HG03571 (cell line): ENCODE measurements at regions not wholly inside any gene's neighbourhood (a gene's known extent, or its start where the extent isn't known, plus 50 kb on each side); places are given as distances from the start of the nearest gene placed in this dataset.

ENCODE experiments used
- ATAC-seq: cut with Tn5 transposase; IDR thresholded peaks from one replicate; pipeline ENCODE4 v1.9.1; 2021; ENCODE audit not compliant: unreplicated experiment

DNA sequence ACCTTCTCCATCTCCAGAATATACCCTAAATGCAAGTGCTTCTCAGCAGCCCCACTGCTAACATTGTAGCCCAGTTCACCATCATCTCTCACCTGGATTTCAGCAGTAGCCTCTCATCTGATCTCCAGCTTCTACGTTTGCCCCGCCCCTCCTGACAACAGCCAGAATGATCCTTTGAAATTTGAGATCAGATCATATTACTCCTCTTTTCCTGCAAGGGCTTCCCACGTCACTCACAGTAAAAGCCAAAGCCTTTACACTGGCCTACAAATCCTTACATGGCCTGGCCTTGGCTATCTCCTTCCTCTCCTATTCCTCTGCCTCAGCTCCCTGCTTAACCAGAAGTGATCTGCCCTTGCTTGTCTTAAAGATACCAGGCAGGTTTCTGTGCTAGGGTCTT, 94.3 kb upstream of the NBEA start:
- no peak for ATAC-seq

DNA sequence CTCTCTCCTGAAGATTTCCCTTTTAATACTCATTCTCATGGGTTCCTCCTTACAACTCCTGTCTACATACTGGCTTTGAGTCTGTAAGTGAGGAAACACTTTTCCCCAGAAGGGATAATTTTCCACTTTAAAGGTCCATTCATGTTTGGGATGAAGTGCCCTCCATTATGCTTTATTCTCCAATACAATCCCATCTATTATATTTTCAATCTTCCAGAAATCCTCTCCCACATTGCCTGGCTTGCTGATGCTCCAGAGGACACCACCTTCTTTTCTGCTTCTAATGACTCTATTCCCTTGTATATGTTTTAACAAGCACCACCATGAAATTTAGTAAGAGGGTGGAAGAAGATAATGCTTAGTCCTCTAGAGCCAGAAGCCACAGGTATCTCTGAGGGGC, 92.7 kb upstream of the NBEA start:
- no peak for ATAC-seq

DNA sequence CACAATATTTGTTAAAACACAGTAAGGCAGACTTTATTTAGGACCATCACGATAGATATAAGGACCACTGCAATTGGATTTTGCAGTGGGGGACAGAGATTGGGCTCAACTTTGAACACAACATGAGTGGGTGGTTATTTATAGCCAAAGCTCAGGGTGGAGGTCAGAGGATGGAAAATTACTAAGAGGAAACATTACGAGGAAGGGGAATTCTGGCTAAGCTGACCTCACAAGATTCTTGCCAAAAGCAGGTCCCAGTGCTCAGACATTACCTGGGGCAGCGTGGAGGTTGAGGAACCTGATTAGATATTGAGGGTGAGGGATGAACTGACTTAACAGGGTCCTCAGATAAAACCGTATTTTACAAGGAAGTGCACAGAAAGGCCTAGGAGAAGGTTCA, 88.9 kb upstream of the NBEA start:
- no peak for ATAC-seq

DNA sequence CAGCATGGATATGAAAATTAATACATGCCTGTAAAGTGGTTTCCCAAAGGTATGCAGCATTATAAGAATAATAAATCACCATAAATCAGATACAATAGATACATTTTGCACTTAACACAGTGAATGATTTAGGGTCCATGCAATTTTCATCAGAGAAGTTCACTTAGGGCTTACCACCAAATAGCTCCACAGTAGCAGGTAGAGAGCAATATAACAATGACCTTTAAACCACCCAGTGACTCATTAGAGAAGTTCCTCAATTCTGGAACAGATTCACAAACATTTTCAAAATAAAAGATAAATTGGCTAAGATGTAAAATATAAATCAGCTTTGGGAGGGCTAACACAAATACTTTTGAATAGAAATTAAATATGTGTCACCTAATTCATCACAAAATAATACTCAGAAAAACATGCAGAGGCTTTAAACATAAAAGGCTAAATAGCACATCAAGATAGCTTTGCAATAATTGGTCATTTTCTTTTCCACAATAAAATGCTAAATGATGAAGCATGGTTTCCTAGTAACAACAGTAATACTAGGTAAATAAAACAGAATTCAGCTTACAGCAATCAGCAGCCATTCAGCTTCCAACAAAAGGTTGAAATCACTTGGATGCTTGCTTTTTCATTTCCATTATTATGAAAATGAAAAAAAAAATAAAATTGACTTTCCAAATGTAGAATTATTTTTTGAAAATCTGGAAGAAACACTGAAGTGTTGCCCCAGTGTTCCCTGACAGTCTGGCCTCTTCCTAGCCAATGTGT, 84.3 kb upstream of the NBEA start:
- ATAC-seq: no peak

DNA sequence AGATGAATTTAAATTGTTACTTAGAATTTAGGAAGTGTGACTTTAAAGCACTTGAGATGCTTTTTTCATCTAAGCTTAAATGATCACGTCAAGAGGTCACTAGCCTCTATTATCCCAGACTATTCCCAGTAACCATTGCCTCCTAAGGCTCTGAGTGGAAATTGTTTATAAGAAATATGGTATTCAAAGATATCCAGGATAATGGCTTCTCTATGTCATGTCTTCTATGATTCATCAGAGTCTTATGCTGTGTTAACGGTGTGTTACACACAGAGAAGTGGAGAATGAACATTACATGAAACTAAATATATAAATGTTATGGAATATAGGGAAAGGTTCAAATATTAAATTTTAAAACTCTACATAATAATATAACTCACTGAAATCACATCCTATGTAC, 79.8 kb upstream of the NBEA start:
- no peak for ATAC-seq

DNA sequence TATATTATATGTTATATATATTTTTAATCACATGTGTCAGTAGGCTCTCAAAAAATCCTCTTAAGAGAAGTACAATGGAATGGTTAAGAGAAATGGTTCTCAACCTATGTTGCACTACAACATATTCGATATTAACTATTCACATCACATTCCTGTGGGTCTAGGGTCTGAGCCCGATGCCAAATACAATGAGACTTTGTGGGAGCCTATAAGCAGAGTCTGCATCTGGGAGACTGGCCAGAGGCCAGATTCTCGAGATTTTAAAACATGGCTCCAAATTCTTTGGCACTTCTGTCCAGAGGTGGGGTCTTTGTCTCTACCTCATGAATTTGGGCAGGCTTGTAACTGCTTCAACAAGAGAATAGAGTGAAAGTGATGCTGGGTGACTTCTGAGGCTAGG, 79.4 kb upstream of the NBEA start:
- ATAC-seq: no peak

DNA sequence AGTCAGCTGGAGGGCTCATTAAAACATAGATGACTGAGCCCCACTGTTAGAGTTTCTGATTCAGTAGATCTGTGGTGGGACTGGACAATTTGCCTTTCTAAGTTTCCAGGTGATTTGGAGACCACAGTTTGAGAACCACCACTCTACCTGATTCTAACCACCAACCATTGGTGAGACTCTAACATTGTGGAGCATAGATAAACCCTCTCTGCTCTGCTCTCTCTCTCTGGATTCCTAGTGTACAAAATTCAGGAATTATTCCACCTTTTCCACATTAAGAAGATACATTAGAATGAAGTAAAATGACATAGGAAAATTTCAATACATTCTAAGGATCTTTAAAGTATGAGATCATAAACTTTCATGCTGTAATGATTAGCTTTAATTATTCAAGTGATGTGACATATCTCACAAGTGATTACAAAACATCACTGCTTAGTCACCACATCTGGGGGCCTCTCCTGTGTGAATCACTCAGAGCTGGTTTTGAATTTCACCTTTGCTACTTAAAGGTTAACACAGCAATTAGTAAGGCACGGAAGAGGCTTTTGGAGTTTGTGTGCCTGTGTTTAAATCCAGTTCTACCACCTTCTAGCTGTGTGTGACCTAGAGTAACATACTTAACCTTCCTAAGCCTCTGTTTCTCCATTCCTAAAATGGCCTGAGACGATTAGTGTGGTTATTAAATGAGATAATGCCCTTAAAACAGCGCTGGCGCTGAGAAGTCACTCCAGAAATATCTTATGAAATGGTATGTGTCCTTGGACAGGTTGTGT, 78.5 kb upstream of the NBEA start:
- ATAC-seq: no peak

DNA sequence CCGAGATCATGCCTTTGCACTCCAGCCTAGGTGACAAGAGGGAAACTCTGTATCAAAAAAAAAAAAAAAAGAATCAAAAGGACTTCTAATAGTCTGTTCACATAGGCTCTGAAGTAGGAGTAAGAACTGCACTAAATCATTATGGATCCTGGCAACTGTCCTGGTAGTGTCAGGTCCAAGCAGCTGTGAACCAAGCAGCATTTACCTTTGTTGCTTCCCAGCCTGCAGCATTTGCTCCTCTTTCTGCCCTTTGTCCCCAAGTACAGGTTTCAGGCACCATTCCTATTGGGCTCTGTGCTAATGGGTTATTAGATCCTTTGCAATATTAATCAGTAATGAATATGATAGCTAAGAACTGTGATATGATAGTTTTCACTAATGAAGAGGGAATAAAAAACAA, 77.4 kb upstream of the NBEA start:
- ATAC-seq: no peak

DNA sequence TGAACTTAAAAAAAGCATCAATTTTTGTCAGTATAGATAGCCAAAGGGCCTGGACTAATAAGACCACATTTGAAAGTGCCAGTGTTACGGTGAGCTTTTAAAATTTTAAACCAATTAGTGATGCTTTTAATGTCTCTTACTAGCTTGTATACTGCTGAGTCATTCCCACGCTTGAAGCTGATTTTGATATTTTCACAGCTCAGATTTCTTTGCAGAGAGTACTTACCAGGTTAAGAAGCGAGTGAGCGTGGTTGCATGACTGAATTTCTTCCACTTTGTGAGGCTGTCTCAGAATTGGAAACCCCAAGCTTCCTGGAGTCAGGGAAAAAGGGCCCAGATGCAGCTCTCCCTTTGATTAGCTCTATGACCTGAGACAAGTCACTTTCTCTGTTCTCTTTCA, 74.5 kb upstream of the NBEA start:
- ATAC-seq: no peak

DNA sequence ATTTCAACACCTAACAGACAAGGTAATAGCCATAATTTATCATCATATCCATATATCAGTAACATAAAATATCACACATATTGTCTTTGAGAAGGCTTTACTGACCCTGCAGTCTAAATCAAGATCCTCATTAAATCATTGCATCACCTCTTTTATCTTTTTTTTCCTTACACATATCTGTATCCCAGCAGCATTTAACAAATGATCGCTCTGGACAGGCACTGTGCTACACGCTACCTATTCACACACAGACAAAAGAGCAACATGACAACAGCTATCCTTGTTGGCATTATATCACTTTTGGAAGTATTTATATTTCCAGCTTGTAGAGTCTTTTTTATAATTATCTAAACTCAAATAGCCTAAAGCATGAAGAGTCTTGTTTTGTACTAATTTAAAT, 73.3 kb upstream of the NBEA start:
- ATAC-seq: no peak

DNA sequence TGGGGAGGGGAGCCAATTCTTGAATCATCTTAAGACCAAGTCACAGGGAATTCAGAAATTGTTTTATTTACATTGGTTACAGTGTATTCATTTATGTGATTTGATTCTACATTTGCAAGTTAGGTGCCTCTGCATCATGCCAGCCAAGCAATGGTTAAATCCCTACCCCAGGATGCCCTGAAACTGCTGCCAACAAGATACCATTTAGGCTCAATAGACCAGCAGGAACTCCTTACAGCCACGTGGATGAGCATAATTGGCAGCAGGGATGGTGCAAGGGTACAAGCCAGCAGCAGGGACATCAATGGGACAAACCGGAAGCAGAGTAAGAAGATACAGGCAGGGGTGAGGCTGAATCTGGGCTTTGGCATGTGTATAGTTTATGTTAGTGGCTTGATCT, 72.4 kb upstream of the NBEA start:
- ATAC-seq: no peak

DNA sequence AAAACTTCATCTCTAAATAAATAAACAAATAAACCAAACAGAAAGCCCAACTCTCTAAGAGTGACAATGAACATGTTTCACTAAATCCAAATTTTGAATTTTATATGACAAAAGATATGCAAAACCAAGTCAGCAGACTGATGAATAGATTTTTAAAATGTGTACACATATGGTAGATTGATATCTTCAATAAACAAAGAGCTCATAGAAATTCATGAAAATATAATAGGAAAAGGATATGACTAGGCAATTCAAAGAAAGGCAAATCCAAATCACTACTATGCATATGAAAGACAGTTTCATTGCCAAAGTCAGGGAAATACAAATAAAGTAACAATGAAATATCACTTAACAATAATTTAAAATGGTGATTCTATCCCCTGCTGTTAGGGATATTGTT, 63.7 kb upstream of the NBEA start:
- no peak for ATAC-seq

DNA sequence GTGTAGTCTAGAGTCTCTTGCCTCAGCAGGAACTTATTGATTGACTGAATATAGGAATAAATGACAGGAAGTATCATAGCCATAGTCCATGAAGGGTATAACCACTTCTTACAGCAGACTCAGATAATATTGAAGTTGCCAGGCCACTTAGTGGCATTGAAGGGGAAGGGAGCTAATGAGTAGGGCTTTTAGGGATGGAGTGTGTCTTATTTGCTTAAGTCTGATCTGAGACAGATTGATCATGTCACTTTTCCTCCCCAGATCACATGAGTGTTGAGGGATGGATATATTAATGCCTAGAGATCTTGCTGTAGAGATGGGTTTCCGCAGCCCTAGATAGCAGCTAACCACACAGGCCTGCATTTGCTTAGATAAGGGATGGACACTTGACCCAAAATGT, 62.2 kb upstream of the NBEA start:
- ATAC-seq: no peak

DNA sequence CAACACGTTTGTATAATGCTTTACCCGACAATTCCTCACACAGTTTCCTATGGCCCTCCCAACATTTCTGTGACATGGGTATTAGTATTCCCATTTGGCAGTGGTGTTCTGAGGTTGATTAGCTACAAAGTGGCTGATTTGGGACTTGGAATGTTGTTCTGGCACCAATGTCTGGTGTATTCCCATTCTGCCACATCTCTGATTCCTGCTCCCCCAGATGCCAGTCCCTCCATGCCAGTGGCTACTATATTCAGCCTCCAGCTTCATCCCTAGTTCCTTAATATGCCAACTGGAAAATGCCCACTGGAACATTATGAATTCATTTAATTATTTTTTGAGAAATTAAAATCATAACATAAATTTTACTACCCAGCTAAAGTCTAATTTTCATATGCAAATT, 60.6 kb upstream of the NBEA start:
- ATAC-seq: no peak

DNA sequence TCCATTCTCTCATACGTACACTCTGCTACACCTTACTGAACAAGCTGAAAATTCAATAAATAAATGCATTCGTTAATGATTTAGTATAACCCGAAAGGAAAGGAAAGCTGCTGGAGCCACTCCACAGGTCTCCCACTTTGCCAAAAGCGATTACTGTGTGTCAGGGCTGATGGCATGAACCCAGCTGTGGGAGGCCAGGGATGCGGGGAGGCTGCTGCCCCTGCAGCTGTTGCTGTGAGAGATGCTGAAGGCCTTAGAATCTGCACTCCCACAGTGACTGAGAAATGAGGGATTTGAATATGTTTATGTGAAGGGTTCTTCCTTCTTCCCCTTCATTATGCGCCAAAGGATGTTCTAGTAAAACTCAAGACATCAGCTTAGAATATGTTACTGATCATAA, 58.7 kb upstream of the NBEA start:
- no peak for ATAC-seq

DNA sequence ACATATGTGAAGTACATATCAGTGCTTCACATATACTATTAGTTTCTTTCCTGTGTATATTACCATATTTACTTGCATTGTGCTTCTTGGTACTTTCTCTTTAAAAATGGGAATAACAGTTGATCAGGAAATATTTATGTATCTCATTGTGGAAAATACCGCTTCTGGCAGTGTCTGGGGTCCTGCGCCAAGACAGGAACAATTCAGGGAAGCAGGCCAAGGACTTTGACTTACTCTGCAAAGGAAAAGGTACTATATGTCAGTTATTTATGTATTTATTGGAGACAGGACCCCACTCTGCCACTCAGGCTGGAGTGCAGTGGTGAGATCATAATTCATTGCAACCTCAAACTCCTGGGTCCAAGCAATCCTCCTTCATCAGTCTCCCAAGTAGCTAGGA, 57.7 kb upstream of the NBEA start:
- no peak for ATAC-seq

DNA sequence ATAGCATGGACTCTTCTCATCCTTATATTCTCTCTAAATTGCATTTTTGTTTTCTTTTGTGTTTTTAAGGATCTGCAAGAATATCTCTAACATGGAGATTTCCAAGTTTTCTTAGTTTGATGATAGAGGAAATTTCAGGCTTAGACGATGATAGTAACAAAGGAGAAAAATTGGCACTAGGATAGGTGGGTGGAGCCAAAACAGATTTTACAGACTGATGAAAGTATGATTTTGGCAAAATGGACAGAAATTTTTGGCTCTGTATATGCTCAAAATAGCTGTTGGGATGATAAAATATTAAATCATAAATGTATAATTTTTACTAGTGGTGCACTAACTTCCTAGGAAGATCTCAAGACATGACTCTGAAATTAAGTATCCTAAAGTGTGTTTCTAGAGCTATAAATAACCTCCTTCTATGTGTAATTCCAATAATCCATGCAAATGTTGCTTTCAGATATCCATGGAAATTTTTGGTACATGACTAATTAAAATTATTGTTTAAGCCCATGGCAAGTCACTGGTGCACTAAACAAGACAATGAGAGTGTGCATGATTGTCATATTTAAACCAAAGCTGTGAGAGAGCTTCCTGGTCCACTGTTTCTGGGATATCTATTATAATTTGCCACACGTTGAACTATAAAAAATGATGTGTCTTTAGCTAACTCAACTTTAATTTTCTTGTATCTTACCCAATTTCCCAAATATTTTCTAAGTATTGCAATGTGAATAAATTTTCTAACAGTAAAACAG, 55.8 kb upstream of the NBEA start:
- no peak for ATAC-seq

DNA sequence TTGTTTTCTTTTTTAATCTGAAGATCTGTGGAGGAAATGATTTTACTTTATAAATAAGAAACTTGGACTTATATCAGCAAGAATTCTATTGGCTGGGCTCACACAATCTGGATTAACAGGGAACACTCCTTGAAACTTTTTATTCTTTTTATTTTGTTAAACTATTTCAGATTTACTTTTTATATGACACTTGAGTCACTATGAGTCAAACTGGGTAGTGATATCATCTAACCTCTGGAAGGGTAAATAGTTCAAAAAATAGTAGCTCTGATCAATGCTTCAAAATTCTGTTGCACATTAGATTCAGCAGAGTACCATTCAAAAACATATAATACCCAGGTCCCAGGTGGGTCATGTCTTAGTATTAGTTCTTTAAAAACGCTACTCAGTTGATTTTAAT, 55.1 kb upstream of the NBEA start:
- ATAC-seq: no peak
